Natural killer cell (primary cell): ENCODE measurements at regions not wholly inside any gene's neighbourhood (a gene's known extent, or its start where the extent isn't known, plus 50 kb on each side); places are given as distances from the start of the nearest gene placed in this dataset.

Source experiments
- ATAC-seq, 3 donors: fragments of 150-1000 bp in 2 of 3; fragments of 200-7000 bp in 1 of 3; cut with Tn5 transposase; 1 replicate in 1 of 3; 2 replicates in 2 of 3; pipeline ENCODE4 v1.10.0; 2021; ENCODE audit warnings: mild to moderate bottlenecking in 2 of 3, moderate library complexity in 2 of 3
- DNase-seq, 2 donors: peaks; one replicate each; pipeline versions ENCODE4 v3.0.0 to v3.0.0-alpha.2; 2013 to 2021; ENCODE audit warnings: mixed read lengths in 1 of 2
- H3K27ac ChIP-seq: one replicate; pipeline ENCODE4 v1.5.1; 2013; ENCODE audit warnings: mild to moderate bottlenecking, low read length
- H3K27me3 ChIP-seq: one replicate; pipeline ENCODE4 v1.6.1; 2013; ENCODE audit warnings: low read length; ENCODE audit not compliant: control insufficient read depth, insufficient read depth
- H3K36me3 ChIP-seq: one replicate; pipeline ENCODE4 v1.6.1; 2013; ENCODE audit warnings: low read length; ENCODE audit not compliant: control insufficient read depth, insufficient read depth
- H3K4me1 ChIP-seq: one replicate; pipeline ENCODE4 v1.6.1; 2013; ENCODE audit warnings: low read length; ENCODE audit not compliant: control insufficient read depth, insufficient read depth
- H3K4me3 ChIP-seq: one replicate; pipeline ENCODE4 v1.5.1; 2013; ENCODE audit warnings: low read length
- H3K9me3 ChIP-seq: one replicate; pipeline ENCODE4 v1.6.1; 2013; ENCODE audit warnings: low read length; ENCODE audit not compliant: control insufficient read depth, insufficient read depth
- H3K27ac Mint-ChIP-seq, 2 donors: one replicate each; pipeline ENCODE4 v1.8.0; 2022; ENCODE audit warnings: mild to moderate bottlenecking in 2 of 2, mixed read lengths in 2 of 2, moderate library complexity in 1 of 2
- H3K27me3 Mint-ChIP-seq, 2 donors: one replicate each; pipeline ENCODE4 v1.8.0; 2022; ENCODE audit warnings: low read depth in 2 of 2, mixed read lengths in 2 of 2
- H3K36me3 Mint-ChIP-seq: one replicate; pipeline ENCODE4 v1.8.0; 2022; ENCODE audit warnings: mixed read lengths
- H3K4me1 Mint-ChIP-seq, 2 donors: one replicate each; pipeline ENCODE4 v1.8.0; 2022; ENCODE audit warnings: mixed read lengths in 2 of 2
- H3K4me3 Mint-ChIP-seq: one replicate; pipeline ENCODE4 v1.8.0; 2022; ENCODE audit warnings: mild to moderate bottlenecking, moderate library complexity, mixed read lengths
- H3K9me3 Mint-ChIP-seq, 2 donors: one replicate each; pipeline ENCODE4 v1.8.0; 2022; ENCODE audit warnings: mixed read lengths in 2 of 2
- CTCF ChIP-seq: fragments of 200-600 bp; IDR thresholded peaks from one replicate; pipeline ENCODE4 v1.8.0; 2022; ENCODE audit warnings: antibody characterized with exemption
- WGBS: methylation state at CpG from one replicate; pipeline ENCODE4 v1.1.7; 2013; ENCODE audit warnings: missing lambda C conversion rate; ENCODE audit not compliant: insufficient coverage; 5-methylcytosine and 5-hydroxymethylcytosine counted together
- intact Hi-C: fragments of 100-400 bp; cut with micrococcal nuclease; formaldehyde crosslinking; loops from one replicate; pipeline ENCODE4 v1.14.2; 2022

GRCh38 chr13:39859898-39860297, 204.4 kb downstream of the COG6 start:
- intact Hi-C loops: no loop called here
- H3K4me1 ChIP-seq: no peaks in the 10 kb centered on the region
- Mint-ChIP-seq H3K9me3 (no peaks in the 10 kb centered on the region), H3K27ac (no peak overlapping the region), H3K4me3 (no peak overlapping the region), H3K27me3 (peaks cover 0 to 7% of the 10 kb centered on the region in 2 donors), H3K4me1 (no peaks in the 10 kb centered on the region), H3K36me3 (no peaks in the 10 kb centered on the region)
- TF ChIP-seq CTCF: no peak
- H3K27me3 ChIP-seq: no peaks in the 10 kb centered on the region
- H3K36me3 ChIP-seq: no peaks in the 10 kb centered on the region
- no peak overlapping the region for H3K4me3 ChIP-seq
- no peak overlapping the region for H3K27ac ChIP-seq
- no peaks in the 10 kb centered on the region for H3K9me3 ChIP-seq
- 87% methylated on average over 3 of the region's 3 CpGs for WGBS
- DNase-seq (no peak), ATAC-seq (no peak)

- no peak overlapping the region for H3K27ac ChIP-seq
- no peaks in the 10 kb centered on the region for H3K4me1 ChIP-seq
- DNase-seq (no peak), ATAC-seq (no peak)
- H3K9me3 Mint-ChIP-seq: no peaks in the 10 kb centered on the region
- WGBS: 62% methylated on average over 2 of the region's 2 CpGs
- no peak overlapping the region for H3K4me3 ChIP-seq
- intact Hi-C loops: no loop called here
- H3K4me1 Mint-ChIP-seq: no peaks in the 10 kb centered on the region
- peaks cover 10 to 11% of the 10 kb centered on the region in 2 donors for H3K27me3 Mint-ChIP-seq
- no peak for TF ChIP-seq CTCF
- no peaks in the 10 kb centered on the region for H3K9me3 ChIP-seq
- no peaks in the 10 kb centered on the region for H3K27me3 ChIP-seq
- H3K27ac Mint-ChIP-seq: no peak overlapping the region
- no peaks in the 10 kb centered on the region for H3K36me3 Mint-ChIP-seq
- H3K36me3 ChIP-seq: no peaks in the 10 kb centered on the region
- no peak overlapping the region for H3K4me3 Mint-ChIP-seq
These were observed 207.4 kb downstream of the COG6 start for GRCh38 chr13:39862900-39863299.

GRCh38 chr13:39864221-39864620, 208.8 kb downstream of the COG6 start:
- Histone ChIP-seq H3K27me3 (no peaks in the 10 kb centered on the region), H3K36me3 (no peaks in the 10 kb centered on the region), H3K4me1 (no peaks in the 10 kb centered on the region), H3K9me3 (no peaks in the 10 kb centered on the region), H3K4me3 (no peak overlapping the region), H3K27ac (no peak overlapping the region)
- no peak for TF ChIP-seq CTCF
- no peak for DNase-seq
- no peak for ATAC-seq
- no peaks in the 10 kb centered on the region for H3K4me1 Mint-ChIP-seq
- H3K27ac Mint-ChIP-seq: no peak overlapping the region
- intact Hi-C loops: no loop called here
- no peak overlapping the region for H3K4me3 Mint-ChIP-seq
- peaks cover 0 to 3% of the 10 kb centered on the region in 2 donors for H3K9me3 Mint-ChIP-seq
- peaks cover 10 to 16% of the 10 kb centered on the region in 2 donors for H3K27me3 Mint-ChIP-seq
- 93% methylated on average over 5 of the region's 5 CpGs for WGBS
- no peaks in the 10 kb centered on the region for H3K36me3 Mint-ChIP-seq

GRCh38 chr13:39866722-39867121, 211.3 kb downstream of the COG6 start:
- Mint-ChIP-seq H3K27me3 (peaks cover 10 to 12% of the 10 kb centered on the region in 2 donors), H3K36me3 (no peaks in the 10 kb centered on the region), H3K4me1 (no peaks in the 10 kb centered on the region), H3K4me3 (no peak overlapping the region), H3K9me3 (peaks cover 0 to 3% of the 10 kb centered on the region in 2 donors), H3K27ac (no peak overlapping the region)
- H3K4me1 ChIP-seq: no peaks in the 10 kb centered on the region
- no peak overlapping the region for H3K27ac ChIP-seq
- no peak for ATAC-seq
- TF ChIP-seq CTCF: no peak
- no peaks in the 10 kb centered on the region for H3K9me3 ChIP-seq
- no peak for DNase-seq
- intact Hi-C loops: no loop called here
- H3K4me3 ChIP-seq: no peak overlapping the region
- WGBS: 89% methylated on average over 1 of the region's 1 CpG
- H3K27me3 ChIP-seq: no peaks in the 10 kb centered on the region
- H3K36me3 ChIP-seq: no peaks in the 10 kb centered on the region
